Non-pigmented ciliary epithelial cell (primary cell): ENCODE measurements at regions not wholly inside any gene's neighbourhood (a gene's known extent, or its start where the extent isn't known, plus 50 kb on each side); places are given as distances from the start of the nearest gene placed in this dataset.

Experiments
- DNase-seq: peaks from one replicate; pipeline ENCODE4 v3.0.0-alpha.2; 2010; ENCODE audit warnings: low read depth

DNA sequence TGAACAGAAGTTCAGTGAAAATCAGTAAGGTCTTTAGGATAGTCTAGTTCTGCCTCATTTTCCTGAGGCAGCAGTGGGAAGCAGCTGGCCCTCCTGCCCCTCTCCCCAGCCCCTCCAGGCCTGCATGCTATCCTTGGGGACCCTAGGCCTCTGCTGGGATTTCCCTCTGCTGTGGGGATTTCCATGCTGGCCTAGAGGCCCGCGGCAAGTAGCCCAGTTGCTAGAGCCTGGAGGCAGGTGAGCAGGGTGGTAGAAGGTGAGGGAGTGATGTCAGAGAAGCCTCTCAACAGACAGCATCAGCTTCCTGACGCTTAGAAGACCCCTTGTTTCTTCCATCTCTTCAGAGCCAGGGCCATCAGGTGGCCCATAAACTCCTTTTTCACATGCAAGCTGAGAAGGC, 305.8 kb upstream of the THBS1 start:
- DNase-seq = no peak

DNA sequence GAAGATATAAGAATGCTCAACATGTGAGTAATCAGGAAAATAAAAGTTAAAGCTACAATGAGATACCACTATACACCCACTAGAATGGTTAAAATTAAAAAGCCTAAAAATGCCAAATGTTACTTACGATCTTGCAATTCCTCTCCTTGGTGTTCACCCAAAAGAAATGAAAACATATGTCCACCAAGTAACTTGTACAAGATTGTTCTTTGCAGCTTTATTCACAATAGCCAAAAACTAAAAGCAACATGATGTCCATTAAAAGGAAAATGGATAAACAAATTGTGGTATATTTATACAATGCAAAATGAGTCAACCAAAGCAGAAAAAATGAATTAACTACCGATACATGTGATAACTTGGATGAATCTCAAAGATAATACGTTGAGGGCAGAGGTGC, 301.6 kb upstream of the THBS1 start:
- no peak for DNase-seq

DNA sequence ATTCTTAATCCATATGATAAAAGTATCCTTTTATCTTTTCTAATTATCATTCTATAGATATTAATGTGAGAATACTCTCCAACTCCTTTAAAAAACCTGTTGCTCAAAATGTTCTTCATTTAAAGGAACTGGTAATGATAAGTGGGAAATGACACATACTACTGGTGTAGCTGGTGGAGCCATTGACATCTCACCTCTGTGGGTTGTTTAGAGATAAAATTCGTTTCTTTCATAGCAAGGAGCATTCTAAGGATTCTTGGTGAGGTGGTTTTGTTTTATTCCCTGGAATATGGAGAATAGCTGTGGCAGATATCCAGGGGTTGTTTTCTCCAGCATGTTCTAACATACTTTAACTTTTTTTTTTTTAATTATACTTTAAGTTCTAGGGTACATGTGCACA, 299.8 kb upstream of the THBS1 start:
- no peak for DNase-seq

DNA sequence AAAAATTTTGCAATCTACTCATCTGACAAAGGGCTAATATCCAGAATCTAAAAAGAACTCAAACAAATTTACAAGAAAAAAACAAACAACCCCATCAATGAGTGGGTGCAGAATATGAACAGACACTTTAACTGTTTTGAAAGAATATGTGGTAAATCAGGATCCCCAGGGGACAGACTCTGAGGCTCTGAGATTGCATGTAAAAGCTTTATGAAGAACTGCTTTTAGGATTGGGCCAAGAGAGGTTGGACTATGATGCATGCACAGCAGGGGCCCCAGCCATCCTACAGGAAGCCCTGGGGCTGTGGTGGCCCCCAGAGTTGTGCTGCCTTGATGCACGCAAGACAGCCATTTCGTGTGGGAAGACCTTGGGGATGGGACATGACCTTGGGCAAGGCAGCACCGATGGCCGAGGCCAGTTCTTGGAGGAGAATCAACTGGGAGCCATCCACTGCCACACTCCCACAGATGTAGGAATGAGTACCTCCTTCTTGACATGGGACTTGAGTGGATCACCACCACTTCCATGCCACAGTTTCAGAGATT, 298.1 kb upstream of the THBS1 start:
- DNase-seq = no peak

DNA sequence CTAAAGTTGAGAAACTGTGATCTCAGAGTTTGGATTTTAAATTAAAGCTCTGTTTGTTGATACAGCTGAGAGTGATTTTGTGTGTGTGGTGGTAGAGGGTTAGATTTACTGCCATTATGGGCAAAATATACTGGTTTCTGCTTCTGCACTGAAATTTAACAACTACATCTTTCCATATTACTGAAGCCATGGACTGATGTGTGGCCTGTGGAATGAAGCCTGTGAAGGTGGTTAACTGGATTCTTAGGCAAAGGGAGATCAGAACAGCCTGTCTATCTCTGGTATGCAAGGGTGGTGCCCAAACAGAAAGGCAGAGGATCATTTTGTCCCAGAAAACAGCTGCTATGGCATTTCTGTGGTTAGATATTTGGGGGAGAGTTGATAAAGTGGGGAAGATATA, 297.3 kb upstream of the THBS1 start:
- DNase-seq = no peak

DNA sequence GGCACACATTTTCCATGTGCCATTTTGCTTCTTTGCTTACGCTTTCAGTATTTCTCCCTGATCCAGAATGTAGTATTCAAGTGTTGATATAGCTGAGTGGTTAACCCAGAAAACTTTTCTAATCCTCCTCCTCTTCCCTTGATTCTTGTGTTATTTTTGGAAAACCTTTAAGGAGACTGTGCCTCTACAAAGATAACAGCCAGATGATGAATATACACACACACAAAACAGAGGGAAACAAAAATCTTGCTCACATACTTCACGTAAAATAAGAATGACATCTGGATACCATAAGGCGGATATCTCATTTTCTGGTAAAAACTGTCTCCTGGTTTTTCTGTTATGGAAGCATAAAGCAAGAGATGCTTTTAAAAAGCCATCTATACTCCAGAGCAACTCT, 295.8 kb upstream of the THBS1 start:
- no peak for DNase-seq

DNA sequence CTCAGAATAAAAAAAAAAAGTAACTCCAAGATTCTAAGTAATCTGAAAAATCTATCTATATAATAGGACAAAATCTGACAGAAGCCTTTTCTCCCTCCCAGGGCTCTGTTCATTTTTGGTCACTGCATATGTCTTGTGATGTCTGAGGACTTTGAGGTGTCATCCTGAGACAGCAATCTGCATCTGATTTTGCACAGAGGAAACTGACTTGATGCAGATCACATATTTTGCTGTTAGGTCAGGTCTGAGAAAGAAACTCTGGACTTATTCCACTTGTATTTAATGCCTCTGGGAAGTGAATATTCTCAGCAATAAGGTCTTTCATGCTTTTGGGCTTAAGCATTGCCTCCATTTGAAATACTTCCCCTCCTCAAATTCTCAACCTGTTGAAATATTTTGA, 295.2 kb upstream of the THBS1 start:
- DNase-seq = no peak

DNA sequence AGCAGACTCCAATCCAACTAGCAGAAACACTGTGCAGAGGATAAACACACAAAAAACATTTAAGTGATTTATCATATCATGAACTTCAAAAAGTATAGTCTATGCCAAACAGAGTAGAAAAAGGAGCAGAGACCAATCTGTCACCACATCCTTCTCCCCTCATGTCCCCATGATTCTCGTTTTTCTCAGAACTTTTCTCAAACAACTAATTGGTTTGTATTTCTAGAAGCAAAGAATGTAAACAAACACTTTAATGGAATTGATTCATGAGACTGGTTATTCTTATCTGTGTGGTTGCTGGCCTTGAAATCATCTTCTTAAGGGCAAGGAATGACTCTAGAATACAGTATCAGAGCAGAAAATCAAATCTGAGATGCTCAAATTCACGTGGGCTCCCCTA, 294.2 kb upstream of the THBS1 start:
- no peak for DNase-seq

DNA sequence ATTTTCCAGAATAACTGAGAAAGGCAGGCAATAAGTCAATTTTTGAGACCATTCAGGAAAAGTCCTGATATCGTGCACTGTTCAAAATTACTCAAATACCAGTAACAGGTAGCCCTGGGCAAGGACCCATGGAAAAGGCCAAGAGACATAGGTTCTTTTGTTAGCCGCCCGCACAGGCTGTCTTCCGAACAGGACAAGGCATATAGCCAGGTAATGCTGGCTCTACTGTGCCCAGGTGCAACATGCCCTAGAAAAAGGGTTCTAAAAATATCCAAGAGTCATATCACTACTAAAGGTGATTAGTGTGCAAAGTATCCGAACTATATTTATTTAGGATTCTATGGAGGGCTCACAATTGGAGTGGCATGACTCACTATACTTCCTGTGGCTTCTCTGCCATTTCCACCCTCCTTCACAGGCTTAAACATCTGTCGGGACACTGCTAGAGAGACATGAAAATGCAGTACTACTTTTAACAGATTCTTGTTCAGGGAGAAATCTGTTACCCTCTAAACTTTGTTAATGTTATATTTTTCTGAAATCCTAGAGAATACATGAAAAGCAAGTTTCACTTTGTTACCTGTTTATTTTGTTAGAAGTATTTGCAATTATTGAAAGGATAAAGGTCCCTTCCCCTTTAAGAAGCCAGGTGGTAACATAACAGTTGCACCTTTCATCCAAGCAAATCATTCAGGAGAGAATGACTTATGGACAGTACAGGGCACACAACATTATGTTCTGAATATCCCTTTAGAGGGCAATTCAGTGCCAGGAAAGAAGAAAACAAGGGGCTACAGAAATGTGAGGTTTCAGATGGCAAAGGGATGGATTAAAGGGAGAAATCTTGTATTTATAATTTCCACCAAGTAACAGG, 293.3 kb upstream of the THBS1 start:
- no peak for DNase-seq

DNA sequence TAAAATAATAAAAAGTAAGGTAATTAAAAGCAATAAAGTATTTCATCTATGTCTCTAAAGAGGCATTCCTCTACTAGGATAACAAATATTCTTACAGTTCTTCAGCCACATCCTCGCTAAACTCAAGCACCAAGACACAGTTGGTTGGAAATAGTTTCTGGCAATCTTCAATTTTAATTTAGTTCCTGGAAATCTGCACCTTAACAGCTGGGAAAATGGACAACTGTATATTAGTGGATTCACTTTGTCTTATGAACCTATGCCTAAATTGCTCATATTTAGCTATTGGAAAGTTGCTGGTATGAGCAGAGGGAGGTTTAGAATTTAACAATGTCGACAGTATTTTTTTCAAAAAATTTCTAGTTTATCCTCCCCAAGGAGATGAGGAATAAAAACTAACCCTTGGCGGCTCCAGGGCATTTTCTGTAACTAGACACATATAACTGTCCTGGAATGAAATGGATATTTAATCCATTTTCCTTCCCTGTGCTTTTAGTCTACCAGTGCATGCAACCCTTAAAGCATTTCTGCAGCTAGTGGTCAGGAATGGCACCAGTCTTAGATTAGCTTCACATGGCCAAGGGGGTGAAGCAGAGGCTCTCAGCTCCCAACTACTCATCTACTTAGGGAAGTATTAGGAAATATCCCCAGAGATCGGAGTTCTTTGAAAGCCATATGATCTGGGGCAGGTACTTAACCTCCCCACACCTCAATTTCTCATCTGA, 290.0 kb upstream of the THBS1 start:
- DNase-seq = no peak

DNA sequence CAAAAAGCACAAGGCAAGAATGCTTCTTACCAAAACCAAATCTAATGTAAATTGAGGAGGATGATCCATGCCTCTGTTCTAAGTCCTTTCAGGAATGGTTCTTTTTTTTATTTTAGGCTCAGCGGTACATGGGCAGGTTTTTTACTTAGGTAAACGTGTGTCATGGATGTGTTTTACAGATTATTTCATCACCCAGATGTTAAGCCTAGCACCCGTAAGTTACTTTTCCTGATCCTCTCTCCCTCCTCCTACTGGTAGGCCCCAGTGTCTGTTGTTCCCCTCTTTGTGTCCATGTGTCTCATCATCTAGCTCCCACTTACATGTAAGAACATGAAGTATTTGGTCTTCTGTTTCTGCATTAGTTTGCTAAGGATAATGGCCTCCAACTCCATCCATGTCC, 289.2 kb upstream of the THBS1 start:
- DNase-seq = no peak

DNA sequence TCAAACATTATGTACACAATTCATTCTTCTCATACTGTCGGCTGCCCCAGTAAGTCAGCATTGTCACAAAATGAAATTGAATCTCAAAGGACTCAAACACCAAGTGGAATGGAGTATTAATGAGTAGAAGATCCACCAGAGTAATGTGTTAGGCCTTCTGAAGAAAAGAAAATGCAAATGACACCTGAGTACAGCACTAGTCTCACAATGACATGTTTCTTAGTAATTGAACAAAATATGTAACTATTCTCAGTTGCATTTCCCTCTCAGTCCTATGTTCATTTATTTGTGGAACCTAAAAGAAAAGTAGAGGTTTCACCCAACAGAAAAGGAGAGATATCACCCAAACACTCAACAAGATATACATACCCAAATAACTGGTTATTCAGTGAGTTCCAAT, 283.9 kb upstream of the THBS1 start:
- DNase-seq = no peak

DNA sequence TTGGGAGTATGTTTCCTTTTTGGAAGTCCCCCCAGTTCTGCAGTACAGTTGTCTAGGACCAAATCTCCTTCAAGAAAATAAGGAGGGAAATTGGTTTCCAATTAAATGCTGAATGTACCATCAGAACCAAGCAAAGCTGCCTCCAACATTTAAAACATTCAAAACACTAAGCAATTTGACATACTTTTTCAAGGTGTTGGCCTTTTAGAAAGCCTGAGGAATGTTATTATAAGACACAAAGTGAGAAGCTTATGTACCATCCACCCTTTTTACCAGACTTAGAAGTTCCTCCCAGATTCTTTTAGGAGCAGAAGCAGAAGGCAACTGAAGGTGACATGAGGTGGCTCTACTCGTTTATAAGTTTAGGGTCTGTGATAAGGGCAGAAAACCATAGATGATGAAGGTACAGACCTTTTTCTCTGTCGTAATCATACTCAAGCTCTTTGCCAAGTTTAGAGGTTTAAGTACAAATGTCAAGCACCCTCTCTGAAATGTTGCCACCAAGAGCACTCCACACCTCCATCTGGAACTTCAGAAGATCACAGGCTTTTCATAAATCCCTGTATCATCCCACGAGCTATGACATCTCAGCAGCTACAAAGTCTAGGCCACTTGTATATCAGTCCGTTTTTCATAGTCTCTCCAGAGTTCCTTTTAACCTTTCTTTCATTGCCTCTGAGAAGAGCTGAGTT, 282.5 kb upstream of the THBS1 start:
- DNase-seq = no peak

DNA sequence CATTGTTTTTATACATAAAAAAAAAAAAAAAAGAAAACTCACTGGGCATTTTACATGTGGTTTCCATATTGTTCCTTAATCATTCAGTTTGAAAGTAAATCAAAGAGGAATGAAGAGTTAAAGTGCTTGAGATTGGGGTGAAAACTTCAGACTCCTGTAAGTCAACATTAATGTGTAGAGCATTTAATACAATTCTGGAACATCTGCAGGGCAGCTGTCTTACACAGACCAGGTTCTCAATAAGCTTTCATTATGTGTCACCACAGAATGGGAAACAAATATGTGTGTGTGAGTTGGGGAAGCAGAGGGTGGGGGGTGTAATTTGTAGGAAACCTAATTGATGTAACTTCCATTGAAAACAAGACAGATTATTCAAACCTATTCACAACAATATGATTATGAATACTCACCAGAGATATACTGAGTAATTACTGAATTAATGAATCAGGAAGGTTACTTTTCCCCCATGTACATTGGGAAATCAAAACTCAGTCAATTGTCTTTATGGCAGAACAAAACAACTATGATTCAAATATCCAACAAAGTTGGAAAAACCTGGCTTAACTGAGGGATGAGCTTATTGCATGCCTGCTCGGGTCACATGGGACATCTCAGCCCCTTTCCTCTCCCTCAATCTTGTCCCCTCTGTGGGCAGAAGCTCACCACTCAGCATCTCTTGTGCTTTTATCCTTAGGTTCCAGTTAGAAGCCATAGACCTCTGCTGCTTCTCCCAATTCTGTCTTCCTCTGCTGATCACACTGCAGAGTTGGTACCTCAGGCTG, 281.2 kb upstream of the THBS1 start:
- no peak for DNase-seq

DNA sequence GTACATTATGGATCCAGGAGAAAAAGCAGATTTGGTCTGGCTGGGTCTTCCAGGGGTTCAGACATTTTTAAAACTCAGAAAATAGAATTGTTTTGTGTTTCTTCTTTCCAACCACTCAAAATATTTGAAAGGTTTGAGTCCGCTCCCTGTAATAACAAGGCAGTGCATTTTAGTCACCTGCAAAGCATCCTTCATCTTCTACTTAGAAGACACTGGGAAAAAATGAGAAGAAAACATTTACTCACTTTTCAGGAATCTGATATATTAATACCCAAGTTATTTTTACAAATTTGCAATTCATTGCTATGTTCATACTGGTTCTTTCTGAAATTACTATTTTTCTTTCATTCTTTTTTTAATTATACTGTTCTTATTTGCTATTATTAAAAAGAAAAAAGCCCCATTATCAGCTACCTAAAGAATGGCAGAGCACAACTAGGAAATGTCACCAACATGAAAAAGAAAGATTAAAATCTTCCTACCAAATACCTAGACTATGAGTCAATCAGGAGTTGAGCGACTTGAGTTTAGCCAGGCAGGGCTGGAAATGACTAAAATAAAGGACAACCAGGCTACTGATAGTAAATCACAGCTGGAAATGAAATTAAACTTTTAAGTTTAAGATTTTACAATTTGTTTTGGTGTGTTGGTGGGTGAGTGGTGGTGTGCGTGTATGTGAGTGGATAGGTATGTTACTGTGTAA, 280.3 kb upstream of the THBS1 start:
- DNase-seq = no peak

DNA sequence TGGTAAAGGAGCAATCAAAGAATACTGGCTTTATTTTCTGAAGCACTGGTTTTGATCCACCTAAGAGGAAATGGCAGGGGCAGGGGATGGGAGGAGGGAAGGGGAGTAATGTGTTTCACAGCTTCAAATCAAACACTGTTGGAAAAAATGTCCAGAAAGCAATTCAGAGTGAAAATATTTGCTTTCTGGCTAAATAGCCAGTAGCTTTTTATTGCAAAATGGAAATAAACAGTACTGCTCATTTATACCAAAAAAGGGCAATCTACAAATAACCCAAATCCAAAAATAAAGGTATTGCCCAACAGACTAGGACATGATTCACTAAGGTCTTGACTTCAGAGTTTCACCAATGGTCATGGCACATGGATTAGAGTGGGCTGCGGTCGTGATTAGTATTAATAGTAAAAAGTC, 279.3 kb upstream of the THBS1 start:
- DNase-seq = no peak

DNA sequence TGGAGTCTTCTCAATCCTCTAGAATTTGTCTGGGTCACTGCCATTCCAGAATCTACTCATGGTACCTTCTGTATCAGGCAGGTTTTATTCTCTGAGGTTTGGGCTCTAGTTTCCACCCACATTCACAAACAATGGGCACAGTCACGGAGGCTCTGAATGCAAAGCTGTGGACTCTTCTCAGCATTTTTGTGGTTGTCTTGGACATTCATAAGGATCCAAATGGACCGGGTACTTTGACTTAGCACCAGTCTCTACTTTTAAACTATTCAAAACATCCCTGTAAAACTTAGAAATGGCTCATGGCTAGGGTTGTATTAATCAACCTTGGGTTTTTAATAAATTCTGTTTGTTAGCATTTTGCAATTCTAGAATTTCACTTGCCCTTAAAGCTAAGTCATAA, 277.9 kb upstream of the THBS1 start:
- no peak for DNase-seq

DNA sequence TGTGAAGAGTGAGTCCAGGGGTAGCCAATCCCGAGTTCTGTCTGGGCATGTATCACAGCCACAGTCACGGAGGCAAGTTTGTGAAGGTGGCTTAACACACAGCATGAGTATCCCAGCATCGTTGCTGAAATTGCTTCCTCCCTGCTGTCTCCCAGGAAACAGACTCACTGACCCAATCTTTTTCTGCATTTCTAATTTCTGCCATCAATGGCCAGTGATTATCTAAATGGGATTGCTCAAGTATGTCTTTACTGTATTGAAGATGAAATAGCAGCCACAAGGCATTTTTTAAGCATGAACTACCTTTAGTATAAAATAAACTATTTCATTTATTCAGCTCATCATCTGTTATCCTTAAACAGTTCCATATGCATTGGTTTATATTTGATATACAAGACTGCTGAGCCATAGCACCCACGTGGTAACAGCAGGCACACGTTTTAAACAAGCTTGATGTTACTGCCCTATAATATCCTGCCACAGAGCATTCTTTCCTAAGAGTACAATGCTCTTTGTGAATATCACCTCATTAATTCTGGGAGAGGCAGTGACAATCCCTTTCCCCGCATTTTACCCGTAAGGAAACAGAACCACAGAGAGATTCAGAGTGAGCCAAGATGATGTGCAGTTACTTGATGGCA, 276.6 kb upstream of the THBS1 start:
- DNase-seq = no peak

DNA sequence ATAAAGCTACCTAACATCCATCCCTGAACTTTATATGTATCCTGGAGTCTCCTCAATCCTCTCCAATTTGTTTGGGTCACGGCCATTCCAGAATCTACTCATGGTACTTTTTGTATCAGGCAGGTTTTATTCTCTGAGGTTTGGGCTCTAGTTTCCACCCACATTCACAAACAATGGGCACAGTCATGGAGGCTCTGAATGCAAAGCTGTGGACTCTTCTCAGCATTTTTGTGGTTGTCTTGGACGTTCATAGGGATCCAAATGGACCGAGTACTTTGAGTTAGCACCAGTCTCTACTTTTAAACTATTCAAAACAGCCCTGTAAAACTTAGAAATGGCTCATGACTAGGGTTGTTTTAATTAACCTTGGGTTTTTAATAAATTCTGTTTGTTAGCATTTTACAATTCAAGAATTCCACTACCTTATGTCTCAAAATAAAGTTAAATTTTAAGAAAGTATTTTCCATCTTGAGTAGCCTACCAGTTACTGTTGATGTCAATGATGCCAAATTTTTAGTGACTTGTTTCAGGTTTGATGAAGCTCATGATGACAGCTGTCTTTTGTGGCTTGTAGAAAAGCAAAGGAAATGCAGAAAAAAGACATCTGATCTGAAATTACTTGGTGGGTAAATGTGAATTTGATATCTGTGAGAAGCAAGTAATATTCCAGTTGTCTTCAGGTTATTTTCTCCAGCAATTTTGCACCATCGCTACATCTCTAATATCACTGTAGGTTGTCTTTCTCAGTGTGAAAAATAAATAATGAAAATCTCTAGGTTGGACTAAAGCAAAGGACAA, 275.7 kb upstream of the THBS1 start:
- DNase-seq = no peak

DNA sequence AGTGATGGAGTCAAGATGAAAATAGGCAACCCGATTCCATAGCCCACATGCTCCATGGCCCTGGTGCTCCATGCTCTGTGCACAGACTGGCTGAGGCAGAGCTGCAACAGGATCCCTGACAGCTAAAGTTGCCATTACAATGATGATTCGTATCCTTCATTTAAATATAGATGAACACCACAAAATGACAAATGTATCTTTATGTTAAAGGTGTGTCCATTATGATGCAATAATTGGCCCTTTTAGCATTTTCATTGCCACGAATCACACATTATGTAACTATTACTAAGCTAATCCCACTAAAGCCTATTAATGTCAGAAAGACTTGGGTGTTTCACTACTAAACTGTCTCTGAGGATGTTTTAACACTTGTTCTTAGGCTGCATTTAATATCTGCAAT, 270.2 kb upstream of the THBS1 start:
- no peak for DNase-seq
